ENCODE measurements at regions not wholly inside any gene's neighbourhood (a gene's known extent, or its start where the extent isn't known, plus 50 kb on each side); places are given as distances from the start of the nearest gene placed in this dataset.

DNA sequence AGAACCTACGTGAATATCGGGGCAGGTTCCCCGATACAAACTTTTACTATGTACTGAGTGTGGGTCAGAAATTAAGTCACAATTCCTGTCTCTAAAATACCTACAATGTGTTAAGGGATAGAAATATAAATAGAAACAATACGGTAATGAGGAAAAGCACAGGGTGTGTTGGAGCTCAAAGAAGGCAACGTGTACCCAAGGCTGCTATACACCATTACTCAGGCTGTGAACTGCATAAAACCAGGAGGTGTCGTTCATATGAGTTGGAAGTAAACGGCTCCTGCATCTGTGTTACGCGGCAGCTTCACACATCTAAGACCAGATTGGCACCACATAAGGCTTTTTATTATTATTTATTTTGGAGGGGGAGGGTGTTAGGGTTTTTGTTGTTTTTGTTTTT is 50.1 kb upstream of the TRPM3 start:
- TF ChIP-seq, protein P1, sequence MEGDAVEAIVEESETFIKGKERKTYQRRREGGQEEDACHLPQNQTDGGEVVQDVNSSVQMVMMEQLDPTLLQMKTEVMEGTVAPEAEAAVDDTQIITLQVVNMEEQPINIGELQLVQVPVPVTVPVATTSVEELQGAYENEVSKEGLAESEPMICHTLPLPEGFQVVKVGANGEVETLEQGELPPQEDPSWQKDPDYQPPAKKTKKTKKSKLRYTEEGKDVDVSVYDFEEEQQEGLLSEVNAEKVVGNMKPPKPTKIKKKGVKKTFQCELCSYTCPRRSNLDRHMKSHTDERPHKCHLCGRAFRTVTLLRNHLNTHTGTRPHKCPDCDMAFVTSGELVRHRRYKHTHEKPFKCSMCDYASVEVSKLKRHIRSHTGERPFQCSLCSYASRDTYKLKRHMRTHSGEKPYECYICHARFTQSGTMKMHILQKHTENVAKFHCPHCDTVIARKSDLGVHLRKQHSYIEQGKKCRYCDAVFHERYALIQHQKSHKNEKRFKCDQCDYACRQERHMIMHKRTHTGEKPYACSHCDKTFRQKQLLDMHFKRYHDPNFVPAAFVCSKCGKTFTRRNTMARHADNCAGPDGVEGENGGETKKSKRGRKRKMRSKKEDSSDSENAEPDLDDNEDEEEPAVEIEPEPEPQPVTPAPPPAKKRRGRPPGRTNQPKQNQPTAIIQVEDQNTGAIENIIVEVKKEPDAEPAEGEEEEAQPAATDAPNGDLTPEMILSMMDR (conservative IDR thresholded peaks at IDR 0.05), result no peak
- Mint-ChIP-seq H3K27ac (no peak overlapping the region), H3K4me1 (ENCODE audit: unreplicated experiment) (no peaks in the 10 kb centered on the region), H3K27me3 (no peaks in the 10 kb centered on the region), H3K36me3 (no peaks in the 10 kb centered on the region), H3K4me3 (no peak overlapping the region), H3K9me3 (no peaks in the 10 kb centered on the region)
- no peak for DNase-seq (ENCODE audit: extremely low spot score, unreplicated experiment)

All from type B pancreatic cell (in vitro differentiated cells).